CD4-positive, alpha-beta T cell (primary cell): ENCODE measurements at regions not wholly inside any gene's neighbourhood (a gene's known extent, or its start where the extent isn't known, plus 50 kb on each side); places are given as distances from the start of the nearest gene placed in this dataset.
"Not testable (repeated sequence)": the region's sequence is repeated elsewhere in the genome, so short reads cannot be mapped to it uniquely, and the experiment has no call there.

Experiments used
- ATAC-seq: fragments of 200-7000 bp; cut with Tn5 transposase; one replicate; pipeline ENCODE4 v1.10.0; 2022; ENCODE audit warnings: mild to moderate bottlenecking; ENCODE audit not compliant: poor library complexity
- CTCF ChIA-PET: fragments of 350-600 bp; sonication (Branson Sonifier 250); formaldehyde crosslinking; loops from one replicate; lab custom pipeline; 2021; ENCODE audit warnings: antibody characterized with exemption, inconsistent platforms; lab: Charles Lee
- POLR2A ChIA-PET: fragments of 350-600 bp; sonication (Branson Sonifier 250); formaldehyde crosslinking; loops from one replicate; lab custom pipeline; 2021; ENCODE audit warnings: antibody characterized with exemption, inconsistent platforms; lab: Charles Lee
- DNase-seq, 14 experiments: peaks; one replicate each; pipeline ENCODE4 v3.0.0-alpha.2; 2013 to 2020; ENCODE audit warnings: mixed read lengths in 2 of 14
- H3K27ac ChIP-seq, 2 donors: one replicate each; pipeline versions ENCODE4 v1.5.1 to v1.7.0; 2013; ENCODE audit warnings: low read length in 2 of 2, low read depth in 1 of 2, mild to moderate bottlenecking in 1 of 2
- H3K27me3 ChIP-seq, 2 experiments: 1 replicate in 1 of 2; 2 replicates in 1 of 2; pipeline versions ENCODE4 v1.6.1 to v1.7.0; 2013; ENCODE audit warnings: low read length in 2 of 2, control low read depth in 1 of 2, mild to moderate bottlenecking in 1 of 2, moderate library complexity in 1 of 2; ENCODE audit not compliant: insufficient read depth in 2 of 2, control insufficient read depth in 1 of 2
- H3K36me3 ChIP-seq: one replicate; pipeline ENCODE4 v1.6.1; 2013; ENCODE audit warnings: low read length, control low read depth; ENCODE audit not compliant: insufficient read depth
- H3K4me1 ChIP-seq: one replicate; pipeline ENCODE4 v1.6.1; 2013; ENCODE audit warnings: low read length, control low read depth; ENCODE audit not compliant: insufficient read depth
- H3K4me3 ChIP-seq: one replicate; pipeline ENCODE4 v1.5.1; 2013; ENCODE audit warnings: mild to moderate bottlenecking, low read length, moderate library complexity
- H3K9me3 ChIP-seq, 2 experiments: 1 replicate in 1 of 2; 2 replicates in 1 of 2; pipeline versions ENCODE4 v1.6.1 to v1.7.0; 2013; ENCODE audit warnings: low read length in 2 of 2, mild to moderate bottlenecking in 2 of 2, control low read depth in 1 of 2, moderate library complexity in 1 of 2; ENCODE audit not compliant: control insufficient read depth in 1 of 2, insufficient read depth in 1 of 2
- H3K27ac Mint-ChIP-seq: one replicate; pipeline ENCODE4 v1.8.0; 2020; ENCODE audit warnings: mixed read lengths
- H3K27me3 Mint-ChIP-seq: one replicate; pipeline ENCODE4 v1.8.0; 2021; ENCODE audit warnings: mixed read lengths
- H3K36me3 Mint-ChIP-seq: one replicate; pipeline ENCODE4 v1.8.0; 2021; ENCODE audit warnings: low read depth, mixed read lengths
- H3K4me1 Mint-ChIP-seq: one replicate; pipeline ENCODE4 v1.8.0; 2021; ENCODE audit warnings: low read depth, mixed read lengths
- H3K4me3 Mint-ChIP-seq: one replicate; pipeline ENCODE4 v1.8.0; 2020; ENCODE audit warnings: mild to moderate bottlenecking, mixed read lengths
- H3K9me3 Mint-ChIP-seq: one replicate; pipeline ENCODE4 v1.8.0; 2020; ENCODE audit warnings: mixed read lengths
- CTCF ChIP-seq: fragments of 200-600 bp; IDR thresholded peaks from one replicate; pipeline ENCODE4 v1.8.0; 2022; ENCODE audit warnings: antibody characterized with exemption, mild to moderate bottlenecking
- intact Hi-C, 2 experiments: fragments of 100-400 bp; cut with DNase I in 1 of 2; cut with micrococcal nuclease in 1 of 2; formaldehyde crosslinking; loops; one replicate each; pipeline versions ENCODE4 v1.15.1 to v1.9.0; 2023 to 2025; cut with DNase I, micrococcal nuclease

- H3K27me3 ChIP-seq: no peaks in the 10 kb centered on the region
- Mint-ChIP-seq H3K4me3 (no peak overlapping the region), H3K27me3 (peaks cover 3% of the 10 kb centered on the region), H3K4me1 (peaks cover 31% of the 10 kb centered on the region), H3K9me3 (no peaks in the 10 kb centered on the region), H3K27ac (no peak overlapping the region), H3K36me3 (no peaks in the 10 kb centered on the region)
- no peak overlapping the region for H3K27ac ChIP-seq
- no peak overlapping the region for H3K4me3 ChIP-seq
- H3K4me1 ChIP-seq: peaks cover 33% of the 10 kb centered on the region
- no peak for DNase-seq
- H3K36me3 ChIP-seq: no peaks in the 10 kb centered on the region
- POLR2A ChIA-PET: no interaction called here
- TF ChIP-seq CTCF: no peak
- ATAC-seq: no peak
- intact Hi-C loops: loop anchor here in 1 of 2 experiments (10.0 kb wide), 1 partner anchor 330 kb away; no protein-coding TSS in a partner anchor
- no peaks in the 10 kb centered on the region for H3K9me3 ChIP-seq
- CTCF ChIA-PET: no interaction called here
These were observed 345.1 kb upstream of the PRKCQ start for GRCh38 chr10:6925146-6925545.

DNA sequence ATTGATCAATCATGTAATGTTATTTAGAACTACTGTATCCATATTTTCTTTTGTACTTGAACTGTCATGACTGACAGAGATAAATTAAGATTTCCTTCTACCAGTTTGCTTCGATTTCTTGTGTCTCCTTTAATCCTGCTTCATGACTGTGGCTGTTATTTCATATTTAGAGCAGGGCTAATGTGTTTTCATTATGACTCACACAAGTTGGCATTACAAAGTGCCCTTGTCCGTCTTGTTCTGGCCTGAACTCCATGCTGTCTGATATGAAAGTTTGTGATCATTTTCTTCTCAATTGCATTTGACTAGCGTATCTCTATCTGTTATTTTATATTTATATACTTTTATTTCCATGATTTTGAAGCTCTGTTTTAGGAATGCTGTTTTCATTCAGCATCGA lies 344.1 kb upstream of the PRKCQ start:
- no peaks in the 10 kb centered on the region for H3K9me3 Mint-ChIP-seq
- Histone ChIP-seq H3K27ac (no peak overlapping the region), H3K4me1 (peaks cover 34% of the 10 kb centered on the region), H3K9me3 (no peaks in the 10 kb centered on the region), H3K4me3 (no peak overlapping the region), H3K27me3 (no peaks in the 10 kb centered on the region), H3K36me3 (no peaks in the 10 kb centered on the region)
- CTCF ChIA-PET: interaction anchor here (1.3 kb wide), 1 partner anchor 485 kb away, joined by 5 read pairs; no protein-coding TSS in a partner anchor
- intact Hi-C loops: loop anchor here in 1 of 2 experiments (10.0 kb wide), 1 partner anchor 331 kb away; no protein-coding TSS in a partner anchor
- H3K4me3 Mint-ChIP-seq: no peak overlapping the region
- H3K27me3 Mint-ChIP-seq: peaks cover 6% of the 10 kb centered on the region
- H3K4me1 Mint-ChIP-seq: peaks cover 36% of the 10 kb centered on the region
- POLR2A ChIA-PET: no interaction called here
- H3K27ac Mint-ChIP-seq: no peak overlapping the region
- H3K36me3 Mint-ChIP-seq: no peaks in the 10 kb centered on the region
- DNase-seq: no peak
- TF ChIP-seq CTCF: no peak
- ATAC-seq: no peak

DNA sequence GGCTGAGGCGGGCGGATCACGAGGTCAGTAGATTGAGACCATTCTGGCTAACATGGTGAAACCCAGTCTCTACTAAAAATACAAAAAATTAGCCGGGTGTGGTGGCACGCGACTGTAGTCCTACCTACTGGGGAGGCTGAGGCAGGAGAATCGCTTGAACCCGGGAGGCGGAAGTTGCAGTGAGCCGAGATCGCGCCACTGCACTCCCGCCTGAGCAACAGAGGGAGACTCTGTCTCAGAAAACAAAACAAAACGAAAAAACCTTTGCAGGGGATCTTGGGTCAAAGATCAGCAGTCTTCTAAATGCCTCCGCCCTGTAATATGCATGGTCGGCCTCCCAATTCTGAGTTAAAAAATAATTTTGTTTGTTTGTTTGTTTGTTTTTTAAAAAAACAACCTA lies 340.9 kb upstream of the PRKCQ start:
- H3K27me3 ChIP-seq, H3K9me3 Mint-ChIP-seq, H3K27ac ChIP-seq, H3K4me1 ChIP-seq, H3K4me3 Mint-ChIP-seq, H3K27ac Mint-ChIP-seq, H3K27me3 Mint-ChIP-seq, DNase-seq, H3K9me3 ChIP-seq, CTCF ChIA-PET, ATAC-seq, H3K4me3 ChIP-seq, H3K36me3 Mint-ChIP-seq, H3K36me3 ChIP-seq: not testable (repeated sequence)
- POLR2A ChIA-PET: interaction anchor here (1.6 kb wide), 1 partner anchor 490 kb away, joined by 6 read pairs; the partner anchor contains the start of gene SFMBT2
- intact Hi-C loops: loop anchor here in 1 of 2 experiments (2.0 to 10.0 kb wide), 2 partner anchors 334 to 766 kb away; no protein-coding TSS in a partner anchor
- peaks cover 11% of the 10 kb centered on the region for H3K4me1 Mint-ChIP-seq
